GM23338 (cell line): ENCODE measurements at regions not wholly inside any gene's neighbourhood (a gene's known extent, or its start where the extent isn't known, plus 50 kb on each side); places are given as distances from the start of the nearest gene placed in this dataset.

ENCODE experiments used
- ATAC-seq: fragments of 200-7000 bp; cut with Tn5 transposase; 3 replicates; pipeline ENCODE4 v1.9.1; 2020
- DNase-seq: peaks from one replicate; pipeline ENCODE4 v3.0.0-alpha.2; 2015; ENCODE audit warnings: low spot score
- H2AFZ ChIP-seq: fragments of 200-600 bp; sonication (generic); 2 replicates; pipeline ENCODE4 v1.8.0; 2016; ENCODE audit warnings: antibody characterized with exemption, mild to moderate bottlenecking, moderate library complexity
- H3F3A ChIP-seq: fragments of 200-600 bp; sonication (generic); replicated peaks from 2 replicates; pipeline ENCODE4 v1.8.0; 2017; ENCODE audit warnings: antibody characterized with exemption, mixed run types, low read depth
- H3K27ac ChIP-seq: fragments of 200-600 bp; sonication (generic); 2 replicates; pipeline ENCODE4 v1.6.1; 2016; ENCODE audit warnings: low read depth
- H3K27me3 ChIP-seq: fragments of 200-600 bp; sonication (generic); 2 replicates; pipeline ENCODE4 v1.8.0; 2016; ENCODE audit warnings: mild to moderate bottlenecking, mixed run types, moderate library complexity; ENCODE audit not compliant: insufficient read depth
- H3K36me3 ChIP-seq: fragments of 200-600 bp; sonication (generic); 2 replicates; pipeline ENCODE4 v1.8.0; 2016; ENCODE audit warnings: mild to moderate bottlenecking; ENCODE audit not compliant: insufficient read depth
- H3K4me1 ChIP-seq: fragments of 200-600 bp; sonication (generic); 2 replicates; pipeline ENCODE4 v1.8.0; 2016; ENCODE audit warnings: mild to moderate bottlenecking, moderate library complexity; ENCODE audit not compliant: insufficient read depth
- H3K4me2 ChIP-seq: fragments of 200-600 bp; sonication (generic); 2 replicates; pipeline ENCODE4 v1.7.1; 2017; ENCODE audit warnings: mixed run types
- H3K4me3 ChIP-seq: fragments of 200-600 bp; sonication (generic); 2 replicates; pipeline ENCODE4 v1.6.1; 2016; ENCODE audit warnings: mixed run types
- H3K79me2 ChIP-seq: fragments of 200-600 bp; sonication (generic); replicated peaks from 2 replicates; pipeline ENCODE4 v1.8.0; 2017; ENCODE audit warnings: mild to moderate bottlenecking; ENCODE audit not compliant: insufficient read depth
- H3K9me2 ChIP-seq: fragments of 200-600 bp; sonication (generic); 2 replicates; pipeline ENCODE4 v1.8.0; 2017; ENCODE audit not compliant: insufficient read depth
- H4K20me1 ChIP-seq: fragments of 200-600 bp; sonication (generic); replicated peaks from 2 replicates; pipeline ENCODE4 v1.8.0; 2017; ENCODE audit warnings: mild to moderate bottlenecking; ENCODE audit not compliant: insufficient read depth
- H3K27ac Mint-ChIP-seq: 2 replicates; pipeline ENCODE4 v1.8.0; 2020; ENCODE audit warnings: inconsistent platforms, mild to moderate bottlenecking, moderate library complexity, mixed read lengths
- H3K27me3 Mint-ChIP-seq: 3 replicates; pipeline ENCODE4 v1.8.0; 2022; ENCODE audit warnings: low read depth, mild to moderate bottlenecking, moderate library complexity, mixed read lengths, inconsistent platforms; ENCODE audit not compliant: insufficient read depth, poor library complexity
- H3K36me3 Mint-ChIP-seq: 3 replicates; pipeline ENCODE4 v1.8.0; 2021; ENCODE audit warnings: low read depth, mild to moderate bottlenecking, inconsistent platforms, moderate library complexity, mixed read lengths
- H3K4me1 Mint-ChIP-seq: 3 replicates; pipeline ENCODE4 v1.8.0; 2020; ENCODE audit warnings: mild to moderate bottlenecking, inconsistent platforms, mixed read lengths
- H3K4me3 Mint-ChIP-seq: 3 replicates; pipeline ENCODE4 v1.8.0; 2021; ENCODE audit warnings: moderate library complexity, mild to moderate bottlenecking, inconsistent platforms, mixed read lengths
- H3K9me3 Mint-ChIP-seq: 3 replicates; pipeline ENCODE4 v1.8.0; 2020; ENCODE audit warnings: moderate library complexity, mild to moderate bottlenecking, inconsistent platforms, mixed read lengths
- CTCF ChIP-seq, 2 experiments: fragments of 200-600 bp in 1 of 2; sonication (generic) in 1 of 2; conservative IDR thresholded peaks; 2 replicates each; pipeline versions ENCODE4 v1.5.1 to v1.6.1; 2016 to 2017; ENCODE audit warnings: antibody characterized with exemption in 2 of 2, low read depth in 2 of 2, mild to moderate bottlenecking in 2 of 2, moderate library complexity in 1 of 2
- EZH2 ChIP-seq: fragments of 200-600 bp; sonication (generic); IDR thresholded peaks from one replicate; pipeline ENCODE4 v1.8.0; 2017; ENCODE audit warnings: antibody characterized with exemption, mild to moderate bottlenecking, low read depth; ENCODE audit not compliant: unreplicated experiment
- EZH2phosphoT487 ChIP-seq: fragments of 200-600 bp; sonication (generic); IDR thresholded peaks from one replicate; pipeline ENCODE4 v1.8.1; 2018; ENCODE audit warnings: antibody characterized with exemption; ENCODE audit not compliant: unreplicated experiment
- NANOG ChIP-seq: IDR thresholded peaks from 2 replicates; pipeline ENCODE4 v1.6.1; 2016; ENCODE audit warnings: antibody characterized with exemption, borderline replicate concordance
- POLR2AphosphoS5 ChIP-seq: IDR thresholded peaks from 2 replicates; pipeline ENCODE4 v1.6.1; 2016; ENCODE audit warnings: antibody characterized with exemption, low read depth
- REST ChIP-seq: IDR thresholded peaks from one replicate; pipeline ENCODE4 v1.6.1; 2018; ENCODE audit warnings: antibody characterized with exemption; ENCODE audit not compliant: unreplicated experiment
- ZNF114 ChIP-seq: fragments of 250-450 bp; sonication (Bioruptor Pico); IDR thresholded peaks from 2 replicates; pipeline ENCODE4 v1.5.0; 2020; ENCODE audit warnings: mild to moderate bottlenecking, moderate library complexity
- ZNF331 ChIP-seq: fragments of 250-450 bp; sonication (Bioruptor Pico); IDR thresholded peaks from 2 replicates; pipeline ENCODE4 v1.5.0; 2020; ENCODE audit warnings: low read depth, mild to moderate bottlenecking, moderate library complexity
- ZNF462 ChIP-seq: fragments of 250-450 bp; sonication (Bioruptor Pico); IDR thresholded peaks from 2 replicates; pipeline ENCODE4 v1.5.0; 2020; ENCODE audit warnings: mild to moderate bottlenecking, moderate library complexity
- TF ChIP-seq, protein P1 (sequence below): IDR thresholded peaks from 2 replicates; pipeline ENCODE4 v1.6.1; 2016; ENCODE audit warnings: antibody characterized with exemption

- no peak for TF ChIP-seq EZH2phosphoT487
- TF ChIP-seq, protein P1, sequence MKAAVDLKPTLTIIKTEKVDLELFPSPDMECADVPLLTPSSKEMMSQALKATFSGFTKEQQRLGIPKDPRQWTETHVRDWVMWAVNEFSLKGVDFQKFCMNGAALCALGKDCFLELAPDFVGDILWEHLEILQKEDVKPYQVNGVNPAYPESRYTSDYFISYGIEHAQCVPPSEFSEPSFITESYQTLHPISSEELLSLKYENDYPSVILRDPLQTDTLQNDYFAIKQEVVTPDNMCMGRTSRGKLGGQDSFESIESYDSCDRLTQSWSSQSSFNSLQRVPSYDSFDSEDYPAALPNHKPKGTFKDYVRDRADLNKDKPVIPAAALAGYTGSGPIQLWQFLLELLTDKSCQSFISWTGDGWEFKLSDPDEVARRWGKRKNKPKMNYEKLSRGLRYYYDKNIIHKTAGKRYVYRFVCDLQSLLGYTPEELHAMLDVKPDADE: no peak
- TF ChIP-seq REST: no peak
- TF ChIP-seq ZNF331 (CRISPR knock-in tag): no peak
- TF ChIP-seq NANOG: no peak
- TF ChIP-seq ZNF114 (CRISPR knock-in tag): no peak
- no peak for TF ChIP-seq POLR2AphosphoS5
- TF ChIP-seq EZH2: no peak
- no peak for TF ChIP-seq ZNF462
- no peak for TF ChIP-seq CTCF (conservative IDR thresholded peaks at IDR 0.05; ENCODE audit: low read depth in 2 of 2)
- H3K9me3 Mint-ChIP-seq: peaks cover 6% of the 10 kb centered on the region; the same call in 2 of the 3 replicates
- Histone ChIP-seq H4K20me1 (no peaks in the 10 kb centered on the region), H3F3A (no peaks in the 10 kb centered on the region), H3K9me2 (no peaks in the 10 kb centered on the region), H3K36me3 (no peaks in the 10 kb centered on the region), H3K4me3 (no peak overlapping the region), H3K27ac (no peak overlapping the region), H3K4me2 (no peak overlapping the region), H3K27me3 (no peaks in the 10 kb centered on the region), H3K79me2 (no peaks in the 10 kb centered on the region), H3K4me1 (no peaks in the 10 kb centered on the region), H2AFZ (no peak overlapping the region)
- H3K4me1 Mint-ChIP-seq: no peaks in the 10 kb centered on the region
- H3K4me3 Mint-ChIP-seq: no peak overlapping the region
- DNase-seq: no peak
- no peaks in the 10 kb centered on the region for H3K27me3 Mint-ChIP-seq
- H3K27ac Mint-ChIP-seq: no peak overlapping the region
- H3K36me3 Mint-ChIP-seq: no peaks in the 10 kb centered on the region; the same call in 2 of the 3 replicates
- ATAC-seq: no peak
Observed at GRCh38 chr4:34466411-34466810, 1777.9 kb downstream of the ARAP2 start.
